Mesenchymal stem cell (in vitro differentiated cells and primary cell): ENCODE measurements at regions not wholly inside any gene's neighbourhood (a gene's known extent, or its start where the extent isn't known, plus 50 kb on each side); places are given as distances from the start of the nearest gene placed in this dataset.

Experiments used
- DNase-seq: peaks from one replicate; pipeline ENCODE4 v3.0.0-alpha.2; 2013
- H2AFZ ChIP-seq: one replicate; pipeline ENCODE4 v1.6.1; 2013; ENCODE audit warnings: low read depth, mild to moderate bottlenecking, control low read depth, inconsistent platforms, low read length, moderate library complexity
- H2AK5ac ChIP-seq: 2 replicates; pipeline ENCODE4 v1.6.1; 2013; ENCODE audit warnings: low read length, moderate library complexity, mild to moderate bottlenecking, inconsistent platforms; ENCODE audit not compliant: severe bottlenecking
- H2BK120ac ChIP-seq: one replicate; pipeline ENCODE4 v1.6.1; 2013; ENCODE audit warnings: low read depth, mild to moderate bottlenecking, inconsistent platforms, low read length, moderate library complexity
- H2BK12ac ChIP-seq, 2 experiments: one replicate each; pipeline ENCODE4 v1.6.1; 2013; ENCODE audit warnings: inconsistent platforms in 2 of 2, low read length in 2 of 2, mild to moderate bottlenecking in 2 of 2, moderate library complexity in 2 of 2, control low read depth in 1 of 2
- H2BK15ac ChIP-seq: one replicate; pipeline ENCODE4 v1.6.1; 2013; ENCODE audit warnings: mild to moderate bottlenecking, low read depth, inconsistent platforms; ENCODE audit not compliant: poor library complexity, severe bottlenecking
- H2BK5ac ChIP-seq: 2 replicates; pipeline ENCODE4 v1.6.1; 2013; ENCODE audit warnings: low read depth, mild to moderate bottlenecking, low read length, control low read depth, inconsistent platforms; ENCODE audit not compliant: poor library complexity, severe bottlenecking
- H3K14ac ChIP-seq, 2 experiments: one replicate each; pipeline ENCODE4 v1.6.1; 2013; ENCODE audit warnings: inconsistent platforms in 2 of 2, low read length in 2 of 2, control low read depth in 1 of 2, mild to moderate bottlenecking in 1 of 2, moderate library complexity in 1 of 2
- H3K18ac ChIP-seq, 2 experiments: one replicate each; pipeline ENCODE4 v1.6.1; 2013; ENCODE audit warnings: inconsistent platforms in 2 of 2, low read length in 2 of 2, control low read depth in 1 of 2, low read depth in 1 of 2, mild to moderate bottlenecking in 1 of 2
- H3K23ac ChIP-seq, 2 experiments: one replicate each; pipeline ENCODE4 v1.6.1; 2013; ENCODE audit warnings: inconsistent platforms in 2 of 2, low read length in 2 of 2, mild to moderate bottlenecking in 2 of 2, moderate library complexity in 2 of 2, control low read depth in 1 of 2
- H3K27ac ChIP-seq: 2 replicates; pipeline ENCODE4 v1.5.1; 2013; ENCODE audit warnings: mild to moderate bottlenecking, moderate library complexity, low read length, control low read depth, inconsistent platforms; ENCODE audit not compliant: poor library complexity, severe bottlenecking
- H3K27me3 ChIP-seq, 2 experiments: 2 replicates each; pipeline versions ENCODE4 v1.6.1 to v1.7.0; 2013; ENCODE audit warnings: low read length in 2 of 2, mild to moderate bottlenecking in 2 of 2, moderate library complexity in 2 of 2, control low read depth in 1 of 2, inconsistent platforms in 1 of 2; ENCODE audit not compliant: control insufficient read depth in 1 of 2, insufficient read depth in 1 of 2
- H3K36me3 ChIP-seq, 2 experiments: 2 replicates each; pipeline versions ENCODE4 v1.6.1 to v1.7.0; 2013; ENCODE audit warnings: low read length in 2 of 2, control low read depth in 1 of 2, inconsistent platforms in 1 of 2, low read depth in 1 of 2, mild to moderate bottlenecking in 1 of 2; ENCODE audit not compliant: insufficient read depth in 2 of 2, control insufficient read depth in 1 of 2
- H3K4ac ChIP-seq, 2 experiments: one replicate each; pipeline ENCODE4 v1.6.1; 2013; ENCODE audit warnings: inconsistent platforms in 2 of 2, low read length in 2 of 2, mild to moderate bottlenecking in 2 of 2, moderate library complexity in 2 of 2, control low read depth in 1 of 2, low read depth in 1 of 2
- H3K4me1 ChIP-seq: 2 replicates; pipeline ENCODE4 v1.6.1; 2013; ENCODE audit warnings: low read depth, low read length, control low read depth; ENCODE audit not compliant: control insufficient read depth, insufficient read depth
- H3K4me2 ChIP-seq: 2 replicates; pipeline ENCODE4 v1.6.1; 2013; ENCODE audit warnings: low read length, mild to moderate bottlenecking, inconsistent platforms; ENCODE audit not compliant: poor library complexity, severe bottlenecking
- H3K4me3 ChIP-seq, 2 experiments: 2 replicates each; pipeline versions ENCODE4 v1.5.1 to v1.7.0; 2013; ENCODE audit warnings: low read length in 2 of 2, mild to moderate bottlenecking in 2 of 2, control low read depth in 1 of 2, low read depth in 1 of 2; ENCODE audit not compliant: insufficient read depth in 1 of 2
- H3K79me1 ChIP-seq: replicated peaks from 2 replicates; pipeline ENCODE4 v1.6.1; 2013; ENCODE audit warnings: mild to moderate bottlenecking, control low read depth, low read length, inconsistent platforms; ENCODE audit not compliant: poor library complexity, severe bottlenecking
- H3K9ac ChIP-seq: 2 replicates; pipeline ENCODE4 v1.7.0; 2013; ENCODE audit warnings: mild to moderate bottlenecking, low read length, moderate library complexity
- H3K9me3 ChIP-seq: 2 replicates; pipeline ENCODE4 v1.7.0; 2013; ENCODE audit warnings: mild to moderate bottlenecking, low read length; ENCODE audit not compliant: control insufficient read depth
- H4K8ac ChIP-seq: one replicate; pipeline ENCODE4 v1.6.1; 2013; ENCODE audit warnings: inconsistent platforms, mild to moderate bottlenecking, low read length, moderate library complexity
- H4K91ac ChIP-seq: one replicate; pipeline ENCODE4 v1.6.1; 2013; ENCODE audit warnings: mild to moderate bottlenecking, low read length, inconsistent platforms
- WGBS: methylation state at CpG from one replicate; pipeline ENCODE4 v1.1.7; 2013; ENCODE audit warnings: mixed read lengths; 5-methylcytosine and 5-hydroxymethylcytosine counted together

DNA sequence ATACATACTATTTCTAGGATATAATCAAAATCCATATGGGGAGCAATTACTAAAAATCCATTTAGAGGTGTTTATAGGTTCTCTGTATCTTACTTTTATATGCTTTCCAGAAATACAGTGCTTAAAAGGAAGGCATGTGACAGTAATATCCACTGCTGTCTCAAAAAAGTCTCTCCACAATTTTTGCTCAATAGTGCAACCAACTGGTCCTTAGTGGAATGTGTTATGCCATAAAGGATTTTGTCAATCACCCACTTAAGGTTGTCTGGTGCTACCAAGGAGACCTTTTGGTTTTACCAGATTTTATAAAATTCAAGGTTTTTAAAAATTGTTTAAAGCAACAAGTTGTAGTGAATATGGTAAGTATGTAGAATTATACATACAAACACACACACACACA, 328.5 kb upstream of the DSEL start:
- no peak overlapping the region for H3K27ac ChIP-seq
- no peaks in the 10 kb centered on the region for H3K36me3 ChIP-seq
- H2AK5ac ChIP-seq: no peak overlapping the region
- no peak overlapping the region for H2BK5ac ChIP-seq
- H3K14ac ChIP-seq: no peak overlapping the region
- no peaks in the 10 kb centered on the region for H3K79me1 ChIP-seq
- H4K91ac ChIP-seq: no peak overlapping the region
- no peaks in the 10 kb centered on the region for H3K27me3 ChIP-seq
- no peak overlapping the region for H3K4me3 ChIP-seq
- no peak overlapping the region for H3K4me2 ChIP-seq
- H3K18ac ChIP-seq: no peak overlapping the region
- no peak overlapping the region for H3K23ac ChIP-seq
- no peak overlapping the region for H2BK15ac ChIP-seq
- H2BK12ac ChIP-seq: no peak overlapping the region
- H2BK120ac ChIP-seq: no peak overlapping the region
- no peak overlapping the region for H2AFZ ChIP-seq
- no peaks in the 10 kb centered on the region for H3K4me1 ChIP-seq
- H3K4ac ChIP-seq: no peak overlapping the region
- no peak for DNase-seq
- H3K9ac ChIP-seq: no peak overlapping the region
- H3K9me3 ChIP-seq: no peaks in the 10 kb centered on the region
- no peak overlapping the region for H4K8ac ChIP-seq

DNA sequence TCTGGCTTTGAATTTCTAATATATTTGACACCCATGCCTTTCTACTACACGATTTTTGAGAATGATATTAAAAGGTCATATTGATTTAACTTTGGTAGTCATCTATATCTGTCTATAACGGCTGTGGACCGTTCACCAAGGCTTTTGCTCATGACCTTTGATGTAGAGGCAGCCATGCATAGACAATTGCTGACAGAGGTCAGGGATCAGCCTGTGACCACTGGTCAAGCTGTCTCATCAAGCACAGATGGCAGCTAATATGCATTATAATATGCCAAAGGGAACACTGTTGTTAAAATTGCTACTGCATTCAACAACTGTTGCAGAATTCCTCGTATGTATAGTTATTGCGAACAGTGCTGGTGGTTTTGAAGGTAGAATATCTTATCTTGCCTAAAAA, 323.9 kb upstream of the DSEL start:
- H2BK12ac ChIP-seq: no peak overlapping the region
- H3K4me3 ChIP-seq: no peak overlapping the region
- no peak overlapping the region for H3K9ac ChIP-seq
- no peaks in the 10 kb centered on the region for H3K9me3 ChIP-seq
- no peak overlapping the region for H3K18ac ChIP-seq
- peak overlapping the region; percentile 12 for H4K8ac ChIP-seq
- no peaks in the 10 kb centered on the region for H3K36me3 ChIP-seq
- no peak overlapping the region for H3K14ac ChIP-seq
- no peak overlapping the region for H2BK5ac ChIP-seq
- DNase-seq: no peak
- no peak overlapping the region for H2BK120ac ChIP-seq
- no peaks in the 10 kb centered on the region for H3K27me3 ChIP-seq
- 85% methylated on average over 4 of the region's 5 CpGs for WGBS
- H2AK5ac ChIP-seq: no peak overlapping the region
- H3K27ac ChIP-seq: no peak overlapping the region
- H2AFZ ChIP-seq: no peak overlapping the region
- H3K79me1 ChIP-seq: no peaks in the 10 kb centered on the region
- no peak overlapping the region for H3K23ac ChIP-seq
- no peak overlapping the region for H2BK15ac ChIP-seq
- H4K91ac ChIP-seq: no peak overlapping the region
- H3K4me1 ChIP-seq: no peaks in the 10 kb centered on the region
- H3K4ac ChIP-seq: no peak overlapping the region
- H3K4me2 ChIP-seq: no peak overlapping the region

DNA sequence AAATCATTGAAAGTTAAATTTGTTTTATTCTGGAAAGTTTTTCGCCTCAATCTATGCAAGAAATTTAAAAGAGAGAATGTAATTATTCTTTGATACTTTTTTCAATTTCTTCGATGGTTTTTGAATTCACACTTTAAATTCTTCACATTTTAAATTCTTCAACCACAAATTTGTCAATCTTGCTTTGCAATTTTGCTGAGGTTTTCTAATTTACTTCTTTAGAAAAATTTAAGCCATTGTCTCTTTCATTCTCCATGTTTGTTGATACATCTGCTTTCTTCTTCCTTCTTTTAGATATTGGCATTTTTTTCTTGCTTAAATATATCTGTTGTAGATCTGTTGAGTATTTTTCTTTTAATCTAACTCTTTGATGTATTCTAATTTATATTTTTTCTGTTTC, 301.9 kb upstream of the DSEL start:
- no peak overlapping the region for H3K27ac ChIP-seq
- no peak overlapping the region for H4K91ac ChIP-seq
- no peaks in the 10 kb centered on the region for H3K4me1 ChIP-seq
- H3K18ac ChIP-seq: no peak overlapping the region
- 89% methylated on average over 1 of the region's 2 CpGs for WGBS
- no peak overlapping the region for H2AFZ ChIP-seq
- no peaks in the 10 kb centered on the region for H3K79me1 ChIP-seq
- H2BK12ac ChIP-seq: no peak overlapping the region
- H3K4me3 ChIP-seq: no peak overlapping the region
- H2BK15ac ChIP-seq: no peak overlapping the region
- H3K23ac ChIP-seq: no peak overlapping the region
- H2AK5ac ChIP-seq: no peak overlapping the region
- H3K9me3 ChIP-seq: no peaks in the 10 kb centered on the region
- H3K4ac ChIP-seq: no peak overlapping the region
- no peak for DNase-seq
- H3K14ac ChIP-seq: no peak overlapping the region
- H2BK120ac ChIP-seq: no peak overlapping the region
- H3K36me3 ChIP-seq: no peaks in the 10 kb centered on the region
- H3K9ac ChIP-seq: no peak overlapping the region
- no peak overlapping the region for H3K4me2 ChIP-seq
- no peaks in the 10 kb centered on the region for H3K27me3 ChIP-seq
- H4K8ac ChIP-seq: no peak overlapping the region
- H2BK5ac ChIP-seq: peak overlapping the region; percentile 31

DNA sequence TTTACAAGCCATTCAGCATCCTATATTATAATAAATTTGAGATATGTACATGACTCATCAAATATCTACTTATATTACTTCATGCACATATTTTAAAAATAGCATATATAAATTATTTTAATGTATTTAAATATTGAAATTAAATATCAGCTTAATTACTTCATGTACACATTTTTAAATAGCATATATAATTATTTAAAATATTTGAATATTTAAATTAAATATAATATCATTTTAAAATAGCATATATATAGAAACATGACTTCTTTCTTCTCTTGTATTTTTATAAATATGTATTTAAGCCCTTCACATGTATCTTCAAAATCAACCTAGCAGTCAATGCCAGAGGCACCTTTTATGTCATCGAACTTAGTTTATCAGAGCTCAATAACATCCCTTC, 298.8 kb upstream of the DSEL start:
- Histone ChIP-seq H4K91ac (no peak overlapping the region), H3K4me1 (no peaks in the 10 kb centered on the region), H3K4me3 (no peak overlapping the region), H3K9ac (no peak overlapping the region), H3K4ac (no peak overlapping the region), H4K8ac (no peak overlapping the region), H3K79me1 (no peaks in the 10 kb centered on the region), H2BK15ac (no peak overlapping the region), H3K14ac (no peak overlapping the region), H3K27ac (no peak overlapping the region), H3K9me3 (no peaks in the 10 kb centered on the region), H3K36me3 (no peaks in the 10 kb centered on the region), H2BK5ac (no peak overlapping the region), H2AFZ (no peak overlapping the region), H2BK12ac (no peak overlapping the region), H3K4me2 (no peak overlapping the region), H3K23ac (no peak overlapping the region), H2BK120ac (no peak overlapping the region), H2AK5ac (no peak overlapping the region), H3K27me3 (no peaks in the 10 kb centered on the region), H3K18ac (no peak overlapping the region)
- no peak for DNase-seq
- no CpG with 5 or more reads among the region's 1 CpG for WGBS
